ENCODE measurements at regions not wholly inside any gene's neighbourhood (a gene's known extent, or its start where the extent isn't known, plus 50 kb on each side); places are given as distances from the start of the nearest gene placed in this dataset.
A peak's percentile ranks its signal among the peaks of the same experiment; 100 is the strongest.

GRCh38 chrX:82163701-82164100, 961.8 kb downstream of the SH3BGRL start:
- no peaks in the 10 kb centered on the region for H3K4me1 ChIP-seq
- H3K36me3 ChIP-seq: no peaks in the 10 kb centered on the region
- peaks cover 0 to 17% (median 0%) of the 10 kb centered on the region in 12 donors for H3K9me3 ChIP-seq
- ATAC-seq (no peak), DNase-seq (no peak)
- no peak overlapping the region for H3K4me3 ChIP-seq
- TF ChIP-seq CTCF (IDR thresholded peaks at IDR 0.05): no peak
- TF ChIP-seq POLR2A (IDR thresholded peaks at IDR 0.05): no peak
- H3K27ac ChIP-seq: no peak overlapping the region
- intact Hi-C loops (cut with DNase I): no loop called here
- H3K27me3 ChIP-seq: no peaks in the 10 kb centered on the region

GRCh38 chrX:82196866-82197265, 995.0 kb downstream of the SH3BGRL start:
- H3K27me3 ChIP-seq: no peaks in the 10 kb centered on the region
- intact Hi-C loops (cut with DNase I): no loop called here
- H3K36me3 ChIP-seq: no peaks in the 10 kb centered on the region
- ATAC-seq (no peak), DNase-seq (no peak)
- H3K9me3 ChIP-seq: peaks cover 0 to 3% (median 0%) of the 10 kb centered on the region in 12 donors
- no peak overlapping the region for H3K27ac ChIP-seq
- no peak overlapping the region for H3K4me3 ChIP-seq
- H3K4me1 ChIP-seq: no peaks in the 10 kb centered on the region
- 67 to 100% (median 81%) methylated on average over 1 of the region's 1 CpG for WGBS, 4 donors
- TF ChIP-seq POLR2A (IDR thresholded peaks at IDR 0.05) (no peak), CTCF (IDR thresholded peaks at IDR 0.05) (no peak)

GRCh38 chrX:82208975-82209374, 1007.1 kb downstream of the SH3BGRL start:
- no peak for ATAC-seq
- intact Hi-C loops (cut with DNase I): no loop called here
- 23 to 31% (median 26%) methylated on average over 3 of the region's 3 CpGs for WGBS, 4 donors
- no peaks in the 10 kb centered on the region for H3K36me3 ChIP-seq
- DNase-seq: no peak
- H3K27ac ChIP-seq: no peak overlapping the region
- peaks cover 0 to 6% (median 0%) of the 10 kb centered on the region in 12 donors for H3K9me3 ChIP-seq
- no peak overlapping the region for H3K4me3 ChIP-seq
- H3K27me3 ChIP-seq: peaks cover 0 to 2% (median 0%) of the 10 kb centered on the region in 9 donors
- no peaks in the 10 kb centered on the region for H3K4me1 ChIP-seq
- TF ChIP-seq CTCF (IDR thresholded peaks at IDR 0.05) (no peak), POLR2A (IDR thresholded peaks at IDR 0.05) (no peak)

GRCh38 chrX:82218361-82218760, 1016.5 kb downstream of the SH3BGRL start:
- no peak overlapping the region for H3K4me3 ChIP-seq
- no peak overlapping the region for H3K27ac ChIP-seq
- peaks cover 0 to 3% (median 0%) of the 10 kb centered on the region in 9 donors for H3K27me3 ChIP-seq
- WGBS, 4 donors: 5 to 10% (median 8%) methylated on average over 2 of the region's 2 CpGs
- intact Hi-C loops (cut with DNase I): no loop called here
- ATAC-seq: no peak
- no peaks in the 10 kb centered on the region for H3K36me3 ChIP-seq
- H3K9me3 ChIP-seq: no peaks in the 10 kb centered on the region
- TF ChIP-seq POLR2A (IDR thresholded peaks at IDR 0.05) (no peak), CTCF (IDR thresholded peaks at IDR 0.05) (peak in 3 of 12 donors; percentile 7 to 24 (median 19))
- no peak for DNase-seq
- no peaks in the 10 kb centered on the region for H3K4me1 ChIP-seq
